Mesenchymal stem cell (in vitro differentiated cells and primary cell): ENCODE measurements at regions not wholly inside any gene's neighbourhood (a gene's known extent, or its start where the extent isn't known, plus 50 kb on each side); places are given as distances from the start of the nearest gene placed in this dataset.
"Not testable (repeated sequence)": the region's sequence is repeated elsewhere in the genome, so short reads cannot be mapped to it uniquely, and the experiment has no call there.

ENCODE experiments used
- DNase-seq: peaks from one replicate; pipeline ENCODE4 v3.0.0-alpha.2; 2013
- H2AFZ ChIP-seq: one replicate; pipeline ENCODE4 v1.6.1; 2013; ENCODE audit warnings: low read depth, mild to moderate bottlenecking, control low read depth, inconsistent platforms, low read length, moderate library complexity
- H2AK5ac ChIP-seq: 2 replicates; pipeline ENCODE4 v1.6.1; 2013; ENCODE audit warnings: low read length, moderate library complexity, mild to moderate bottlenecking, inconsistent platforms; ENCODE audit not compliant: severe bottlenecking
- H2BK120ac ChIP-seq: one replicate; pipeline ENCODE4 v1.6.1; 2013; ENCODE audit warnings: low read depth, mild to moderate bottlenecking, inconsistent platforms, low read length, moderate library complexity
- H2BK12ac ChIP-seq, 2 experiments: one replicate each; pipeline ENCODE4 v1.6.1; 2013; ENCODE audit warnings: inconsistent platforms in 2 of 2, low read length in 2 of 2, mild to moderate bottlenecking in 2 of 2, moderate library complexity in 2 of 2, control low read depth in 1 of 2
- H2BK15ac ChIP-seq: one replicate; pipeline ENCODE4 v1.6.1; 2013; ENCODE audit warnings: mild to moderate bottlenecking, low read depth, inconsistent platforms; ENCODE audit not compliant: poor library complexity, severe bottlenecking
- H2BK5ac ChIP-seq: 2 replicates; pipeline ENCODE4 v1.6.1; 2013; ENCODE audit warnings: low read depth, mild to moderate bottlenecking, low read length, control low read depth, inconsistent platforms; ENCODE audit not compliant: poor library complexity, severe bottlenecking
- H3K14ac ChIP-seq, 2 experiments: one replicate each; pipeline ENCODE4 v1.6.1; 2013; ENCODE audit warnings: inconsistent platforms in 2 of 2, low read length in 2 of 2, control low read depth in 1 of 2, mild to moderate bottlenecking in 1 of 2, moderate library complexity in 1 of 2
- H3K18ac ChIP-seq, 2 experiments: one replicate each; pipeline ENCODE4 v1.6.1; 2013; ENCODE audit warnings: inconsistent platforms in 2 of 2, low read length in 2 of 2, control low read depth in 1 of 2, low read depth in 1 of 2, mild to moderate bottlenecking in 1 of 2
- H3K23ac ChIP-seq, 2 experiments: one replicate each; pipeline ENCODE4 v1.6.1; 2013; ENCODE audit warnings: inconsistent platforms in 2 of 2, low read length in 2 of 2, mild to moderate bottlenecking in 2 of 2, moderate library complexity in 2 of 2, control low read depth in 1 of 2
- H3K27ac ChIP-seq: 2 replicates; pipeline ENCODE4 v1.5.1; 2013; ENCODE audit warnings: mild to moderate bottlenecking, moderate library complexity, low read length, control low read depth, inconsistent platforms; ENCODE audit not compliant: poor library complexity, severe bottlenecking
- H3K27me3 ChIP-seq, 2 experiments: 2 replicates each; pipeline versions ENCODE4 v1.6.1 to v1.7.0; 2013; ENCODE audit warnings: low read length in 2 of 2, mild to moderate bottlenecking in 2 of 2, moderate library complexity in 2 of 2, control low read depth in 1 of 2, inconsistent platforms in 1 of 2; ENCODE audit not compliant: control insufficient read depth in 1 of 2, insufficient read depth in 1 of 2
- H3K36me3 ChIP-seq, 2 experiments: 2 replicates each; pipeline versions ENCODE4 v1.6.1 to v1.7.0; 2013; ENCODE audit warnings: low read length in 2 of 2, control low read depth in 1 of 2, inconsistent platforms in 1 of 2, low read depth in 1 of 2, mild to moderate bottlenecking in 1 of 2; ENCODE audit not compliant: insufficient read depth in 2 of 2, control insufficient read depth in 1 of 2
- H3K4ac ChIP-seq, 2 experiments: one replicate each; pipeline ENCODE4 v1.6.1; 2013; ENCODE audit warnings: inconsistent platforms in 2 of 2, low read length in 2 of 2, mild to moderate bottlenecking in 2 of 2, moderate library complexity in 2 of 2, control low read depth in 1 of 2, low read depth in 1 of 2
- H3K4me1 ChIP-seq: 2 replicates; pipeline ENCODE4 v1.6.1; 2013; ENCODE audit warnings: low read depth, low read length, control low read depth; ENCODE audit not compliant: control insufficient read depth, insufficient read depth
- H3K4me2 ChIP-seq: 2 replicates; pipeline ENCODE4 v1.6.1; 2013; ENCODE audit warnings: low read length, mild to moderate bottlenecking, inconsistent platforms; ENCODE audit not compliant: poor library complexity, severe bottlenecking
- H3K4me3 ChIP-seq, 2 experiments: 2 replicates each; pipeline versions ENCODE4 v1.5.1 to v1.7.0; 2013; ENCODE audit warnings: low read length in 2 of 2, mild to moderate bottlenecking in 2 of 2, control low read depth in 1 of 2, low read depth in 1 of 2; ENCODE audit not compliant: insufficient read depth in 1 of 2
- H3K79me1 ChIP-seq: replicated peaks from 2 replicates; pipeline ENCODE4 v1.6.1; 2013; ENCODE audit warnings: mild to moderate bottlenecking, control low read depth, low read length, inconsistent platforms; ENCODE audit not compliant: poor library complexity, severe bottlenecking
- H3K9ac ChIP-seq: 2 replicates; pipeline ENCODE4 v1.7.0; 2013; ENCODE audit warnings: mild to moderate bottlenecking, low read length, moderate library complexity
- H3K9me3 ChIP-seq: 2 replicates; pipeline ENCODE4 v1.7.0; 2013; ENCODE audit warnings: mild to moderate bottlenecking, low read length; ENCODE audit not compliant: control insufficient read depth
- H4K8ac ChIP-seq: one replicate; pipeline ENCODE4 v1.6.1; 2013; ENCODE audit warnings: inconsistent platforms, mild to moderate bottlenecking, low read length, moderate library complexity
- H4K91ac ChIP-seq: one replicate; pipeline ENCODE4 v1.6.1; 2013; ENCODE audit warnings: mild to moderate bottlenecking, low read length, inconsistent platforms
- WGBS: methylation state at CpG from one replicate; pipeline ENCODE4 v1.1.7; 2013; ENCODE audit warnings: mixed read lengths; 5-methylcytosine and 5-hydroxymethylcytosine counted together

GRCh38 chr15:19944261-19944888, 597.2 kb downstream of the GOLGA6L6 start:
- no peaks in the 10 kb centered on the region for H3K4me1 ChIP-seq
- H3K27ac ChIP-seq, result no peak overlapping the region
- no peak overlapping the region for H2AK5ac ChIP-seq
- H2AFZ ChIP-seq, result no peak overlapping the region
- no peak overlapping the region for H3K9ac ChIP-seq
- H3K4me3 ChIP-seq, result no peak overlapping the region
- H3K23ac ChIP-seq, result no peak overlapping the region
- H2BK120ac ChIP-seq, result no peak overlapping the region
- H3K18ac ChIP-seq, result no peak overlapping the region
- H3K14ac ChIP-seq, result no peak overlapping the region
- WGBS, result 94% methylated on average over 60 of the region's 70 CpGs
- no peaks in the 10 kb centered on the region for H3K9me3 ChIP-seq
- H4K8ac ChIP-seq, result no peak overlapping the region
- no peak overlapping the region for H3K4me2 ChIP-seq
- no peak overlapping the region for H4K91ac ChIP-seq
- no peak overlapping the region for H3K4ac ChIP-seq
- no peak overlapping the region for H2BK5ac ChIP-seq
- no peaks in the 10 kb centered on the region for H3K79me1 ChIP-seq
- no peak for DNase-seq
- H2BK12ac ChIP-seq, result no peak overlapping the region
- no peaks in the 10 kb centered on the region for H3K27me3 ChIP-seq
- H3K36me3 ChIP-seq, result no peaks in the 10 kb centered on the region
- H2BK15ac ChIP-seq, result no peak overlapping the region

GRCh38 chr15:19943515-19943914, 598.1 kb downstream of the GOLGA6L6 start:
- no peak overlapping the region for H2AK5ac ChIP-seq
- no peak overlapping the region for H2AFZ ChIP-seq
- H3K4me1 ChIP-seq, result no peaks in the 10 kb centered on the region
- no peaks in the 10 kb centered on the region for H3K79me1 ChIP-seq
- no peaks in the 10 kb centered on the region for H3K27me3 ChIP-seq
- no peaks in the 10 kb centered on the region for H3K36me3 ChIP-seq
- H3K4me2 ChIP-seq, result no peak overlapping the region
- no peak overlapping the region for H2BK120ac ChIP-seq
- no peak overlapping the region for H2BK15ac ChIP-seq
- no peak overlapping the region for H2BK5ac ChIP-seq
- H3K9ac ChIP-seq, result no peak overlapping the region
- no peak overlapping the region for H3K27ac ChIP-seq
- no peak overlapping the region for H3K18ac ChIP-seq
- H4K8ac ChIP-seq, result no peak overlapping the region
- H3K23ac ChIP-seq, result no peak overlapping the region
- no peak overlapping the region for H2BK12ac ChIP-seq
- no peak overlapping the region for H4K91ac ChIP-seq
- no peak overlapping the region for H3K4me3 ChIP-seq
- DNase-seq, result no peak
- H3K14ac ChIP-seq, result no peak overlapping the region
- no peak overlapping the region for H3K4ac ChIP-seq
- no peaks in the 10 kb centered on the region for H3K9me3 ChIP-seq
- 93% methylated on average over 18 of the region's 51 CpGs for WGBS

- H2BK15ac ChIP-seq, H2AFZ ChIP-seq, H3K79me1 ChIP-seq, H2BK5ac ChIP-seq, H3K36me3 ChIP-seq, H3K9ac ChIP-seq, H2AK5ac ChIP-seq, H4K91ac ChIP-seq, H4K8ac ChIP-seq, H3K4me3 ChIP-seq, H3K4ac ChIP-seq, H3K4me1 ChIP-seq, H3K27ac ChIP-seq, H3K27me3 ChIP-seq, H2BK120ac ChIP-seq, H3K23ac ChIP-seq, H3K18ac ChIP-seq, H3K9me3 ChIP-seq, H3K4me2 ChIP-seq, DNase-seq, H2BK12ac ChIP-seq, H3K14ac ChIP-seq: not testable (repeated sequence)
- 37% methylated on average over 1 of the region's 1 CpG for WGBS
These were observed 638.3 kb downstream of the GOLGA6L6 start for GRCh38 chr15:19903281-19903680.

GRCh38 chr15:19902388-19902787, 639.2 kb downstream of the GOLGA6L6 start:
- not testable (repeated sequence) for H3K9me3 ChIP-seq, H4K8ac ChIP-seq, H3K36me3 ChIP-seq, H3K4me3 ChIP-seq, H3K9ac ChIP-seq, H3K14ac ChIP-seq, DNase-seq, H3K4ac ChIP-seq, H3K23ac ChIP-seq, H2BK5ac ChIP-seq, H2AK5ac ChIP-seq, H3K79me1 ChIP-seq, H2BK12ac ChIP-seq, H2AFZ ChIP-seq, H3K18ac ChIP-seq, H4K91ac ChIP-seq, H3K27ac ChIP-seq, H2BK120ac ChIP-seq, H3K4me1 ChIP-seq, H3K4me2 ChIP-seq, H2BK15ac ChIP-seq, H3K27me3 ChIP-seq
- WGBS, result 58% methylated on average over 1 of the region's 1 CpG
